Cardiac muscle cell (in vitro differentiated cells and primary cell): ENCODE measurements at regions not wholly inside any gene's neighbourhood (a gene's known extent, or its start where the extent isn't known, plus 50 kb on each side); places are given as distances from the start of the nearest gene placed in this dataset.
A peak's percentile ranks its signal among the peaks of the same experiment; 100 is the strongest.
"Not testable (repeated sequence)": the region's sequence is repeated elsewhere in the genome, so short reads cannot be mapped to it uniquely, and the experiment has no call there.

Source experiments
- DNase-seq, 2 donors: peaks; one replicate each; pipeline versions ENCODE4 v3.0.0 to v3.0.0-alpha.2; 2010 to 2017; ENCODE audit warnings: low read depth in 1 of 2, low spot score in 1 of 2
- H3K27ac ChIP-seq: fragments of 200-600 bp; sonication (generic); 2 replicates; pipeline ENCODE4 v1.5.1; 2016
- H3K27me3 ChIP-seq: fragments of 200-600 bp; sonication (generic); 2 replicates; pipeline ENCODE4 v1.6.0; 2016; ENCODE audit warnings: control low read depth
- H3K36me3 ChIP-seq: fragments of 200-600 bp; sonication (generic); 2 replicates; pipeline ENCODE4 v1.5.1; 2016; ENCODE audit warnings: control low read depth
- H3K4me1 ChIP-seq: fragments of 200-600 bp; sonication (generic); 2 replicates; pipeline ENCODE4 v1.8.1; 2017; ENCODE audit warnings: low read depth, mild to moderate bottlenecking, mixed run types
- H3K4me3 ChIP-seq: fragments of 200-600 bp; sonication (generic); 2 replicates; pipeline ENCODE4 v1.5.1; 2016; ENCODE audit warnings: mild to moderate bottlenecking
- H3K9me3 ChIP-seq: fragments of 200-600 bp; sonication (generic); 2 replicates; pipeline ENCODE4 v1.5.1; 2017; ENCODE audit warnings: low read depth, mild to moderate bottlenecking, control low read depth
- TF ChIP-seq, protein P1 (sequence below): IDR thresholded peaks from 2 replicates; pipeline ENCODE4 v1.5.1; 2012; ENCODE audit warnings: low read depth, mild to moderate bottlenecking, low read length

DNA sequence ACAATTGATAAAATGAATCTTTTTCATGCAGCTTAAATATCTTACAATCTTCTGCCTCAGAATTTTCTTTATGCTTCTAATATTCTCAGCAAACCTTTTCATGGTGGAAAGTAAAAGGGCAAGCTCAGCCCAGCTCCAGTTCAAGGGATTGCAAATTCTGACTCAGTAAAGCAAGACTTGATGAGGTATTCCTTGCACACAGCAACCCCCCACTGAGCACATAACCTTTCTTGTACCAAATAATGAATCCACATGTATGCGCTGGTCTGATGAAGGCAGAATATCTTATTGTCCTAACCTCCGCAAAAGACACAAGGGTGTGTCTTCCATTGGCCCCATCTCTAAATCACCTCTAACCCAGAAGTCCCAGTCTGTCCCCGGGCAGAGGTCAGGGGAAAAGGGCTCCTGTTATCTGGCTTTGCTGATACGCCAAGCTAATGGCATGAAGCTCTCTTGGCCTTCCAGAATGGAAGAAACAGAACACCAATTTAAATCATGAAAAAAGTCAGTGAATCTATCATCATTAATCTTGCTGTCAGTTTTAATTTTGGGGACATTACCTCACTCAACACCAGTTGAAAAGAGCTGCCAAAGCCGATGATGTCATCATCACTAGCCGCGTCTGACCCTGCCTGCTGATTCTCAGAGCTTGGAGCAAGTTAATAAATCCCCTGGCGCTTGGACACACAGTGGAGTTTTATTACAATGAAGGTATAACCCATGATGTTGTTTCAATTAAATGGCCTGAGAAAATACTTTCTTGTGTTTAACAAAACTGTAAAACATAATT, 592.5 kb upstream of the CLINT1 start:
- no peak overlapping the region for H3K27ac ChIP-seq
- DNase-seq, result peak in 1 of 2 donors; percentile 68
- TF ChIP-seq, protein P1, sequence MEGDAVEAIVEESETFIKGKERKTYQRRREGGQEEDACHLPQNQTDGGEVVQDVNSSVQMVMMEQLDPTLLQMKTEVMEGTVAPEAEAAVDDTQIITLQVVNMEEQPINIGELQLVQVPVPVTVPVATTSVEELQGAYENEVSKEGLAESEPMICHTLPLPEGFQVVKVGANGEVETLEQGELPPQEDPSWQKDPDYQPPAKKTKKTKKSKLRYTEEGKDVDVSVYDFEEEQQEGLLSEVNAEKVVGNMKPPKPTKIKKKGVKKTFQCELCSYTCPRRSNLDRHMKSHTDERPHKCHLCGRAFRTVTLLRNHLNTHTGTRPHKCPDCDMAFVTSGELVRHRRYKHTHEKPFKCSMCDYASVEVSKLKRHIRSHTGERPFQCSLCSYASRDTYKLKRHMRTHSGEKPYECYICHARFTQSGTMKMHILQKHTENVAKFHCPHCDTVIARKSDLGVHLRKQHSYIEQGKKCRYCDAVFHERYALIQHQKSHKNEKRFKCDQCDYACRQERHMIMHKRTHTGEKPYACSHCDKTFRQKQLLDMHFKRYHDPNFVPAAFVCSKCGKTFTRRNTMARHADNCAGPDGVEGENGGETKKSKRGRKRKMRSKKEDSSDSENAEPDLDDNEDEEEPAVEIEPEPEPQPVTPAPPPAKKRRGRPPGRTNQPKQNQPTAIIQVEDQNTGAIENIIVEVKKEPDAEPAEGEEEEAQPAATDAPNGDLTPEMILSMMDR, result no peak

DNA sequence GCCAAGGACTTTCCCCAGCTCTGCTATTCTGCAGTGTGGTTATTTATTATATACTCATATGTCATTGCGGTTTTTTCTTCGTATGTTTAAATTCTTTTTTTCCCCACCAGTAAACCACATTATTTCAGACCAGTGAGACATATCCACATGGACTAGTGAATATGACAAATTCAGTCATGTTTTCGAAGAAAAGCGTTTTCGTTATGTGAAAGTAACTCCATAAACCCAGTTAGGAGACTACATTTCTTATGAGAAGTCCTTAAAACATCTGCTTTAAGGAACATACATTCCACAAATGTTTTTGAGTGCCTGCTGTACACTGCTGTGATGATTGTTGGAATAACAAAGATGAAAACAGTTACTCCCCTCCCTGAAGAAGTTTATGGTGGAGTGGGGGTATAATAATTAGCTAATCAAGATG, 591.8 kb upstream of the CLINT1 start:
- no peaks in the 10 kb centered on the region for H3K36me3 ChIP-seq
- no peak overlapping the region for H3K4me3 ChIP-seq
- peak in 1 of 2 donors; percentile 40 for DNase-seq
- no peaks in the 10 kb centered on the region for H3K4me1 ChIP-seq
- H3K27me3 ChIP-seq, result no peaks in the 10 kb centered on the region
- H3K9me3 ChIP-seq, result no peaks in the 10 kb centered on the region
- H3K27ac ChIP-seq, result no peak overlapping the region
- TF ChIP-seq, protein P1, result no peak

More for the DNA sequence above, 592.5 kb upstream of the CLINT1 start:
- H3K36me3 ChIP-seq, result no peaks in the 10 kb centered on the region
- H3K4me3 ChIP-seq, result no peak overlapping the region
- H3K9me3 ChIP-seq, result no peaks in the 10 kb centered on the region
- H3K27me3 ChIP-seq, result no peaks in the 10 kb centered on the region
- no peaks in the 10 kb centered on the region for H3K4me1 ChIP-seq

DNA sequence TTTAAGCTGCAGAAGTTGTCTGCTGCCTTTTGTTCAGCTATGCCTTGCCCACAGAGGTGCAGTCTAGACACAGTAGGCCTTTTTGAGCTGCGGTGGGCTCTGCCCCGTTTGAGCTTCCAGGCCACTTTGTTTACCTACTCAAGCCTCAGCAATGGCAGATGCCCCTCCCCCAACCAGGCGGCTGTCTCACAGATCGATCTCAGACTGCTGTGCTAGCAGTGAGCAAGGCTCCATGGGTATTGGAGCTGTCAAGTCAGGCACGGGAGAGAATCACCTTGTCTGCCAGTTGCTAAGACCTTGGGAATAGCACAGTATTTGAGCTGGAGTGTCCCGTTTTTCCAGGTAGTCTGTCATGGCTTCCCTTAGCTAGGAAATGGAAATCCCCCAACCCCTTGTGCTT, 587.8 kb upstream of the CLINT1 start:
- H3K9me3 ChIP-seq, H3K27ac ChIP-seq, H3K4me1 ChIP-seq, DNase-seq, H3K27me3 ChIP-seq, H3K4me3 ChIP-seq, H3K36me3 ChIP-seq: not testable (repeated sequence)

DNA sequence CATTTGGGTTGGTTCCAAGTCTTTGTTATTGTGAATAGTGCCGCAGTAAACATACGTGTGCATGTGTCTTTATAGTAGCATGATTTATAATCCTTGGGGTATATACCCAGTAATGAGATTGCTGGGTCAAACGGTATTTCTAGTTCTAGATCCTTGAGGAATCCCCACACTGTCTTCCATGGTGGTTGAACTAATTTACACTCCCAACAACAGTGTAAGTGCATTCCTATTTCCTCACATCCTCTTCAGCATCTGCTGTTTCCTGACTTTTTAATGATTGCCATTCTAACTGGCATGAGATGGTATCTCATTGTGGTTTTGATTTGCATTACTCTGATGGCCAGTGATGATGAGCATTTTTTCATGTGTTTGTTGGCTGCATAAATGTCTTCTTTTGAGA, 580.3 kb upstream of the CLINT1 start:
- not testable (repeated sequence) for H3K27me3 ChIP-seq, H3K9me3 ChIP-seq, H3K27ac ChIP-seq, H3K4me1 ChIP-seq, DNase-seq, H3K36me3 ChIP-seq, H3K4me3 ChIP-seq

DNA sequence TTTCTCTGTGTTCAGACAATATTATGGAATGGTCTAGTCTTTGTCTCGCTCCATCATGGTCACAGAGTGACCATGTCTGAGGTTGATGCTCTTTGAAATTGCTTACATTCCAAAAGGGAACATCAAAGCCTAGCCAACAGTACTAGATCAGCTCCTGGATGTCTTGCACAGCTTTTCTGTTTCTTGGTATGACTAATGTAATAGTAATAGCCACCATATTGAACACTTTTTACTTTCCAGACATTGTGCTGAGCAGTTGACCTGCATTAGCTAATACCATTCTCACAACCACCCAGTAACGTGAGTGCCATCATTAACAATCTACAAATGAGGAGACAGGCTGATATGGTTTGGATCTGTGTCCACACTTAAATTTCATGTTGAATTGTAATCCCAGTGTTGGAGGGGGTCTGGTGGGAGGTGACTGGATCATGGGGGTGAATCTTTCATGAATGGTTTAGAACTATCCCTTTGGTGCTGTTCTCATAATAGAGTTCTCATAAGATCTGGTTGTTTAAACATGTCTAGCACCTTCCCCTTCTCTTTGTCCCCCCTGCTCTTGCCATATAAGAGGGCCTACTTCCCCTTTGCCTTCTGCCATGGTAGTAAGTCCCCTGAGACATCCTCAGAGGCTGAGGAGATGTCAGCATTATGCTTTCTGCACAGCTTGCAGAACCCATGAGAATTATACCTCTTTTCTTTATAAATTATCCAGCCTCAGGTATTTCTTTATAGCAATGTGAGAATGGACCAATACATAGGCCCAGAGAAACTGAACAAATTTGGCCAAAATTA, 577.5 kb upstream of the CLINT1 start:
- peaks cover 5% of the 10 kb centered on the region for H3K4me1 ChIP-seq
- H3K27ac ChIP-seq, result no peak overlapping the region
- no peaks in the 10 kb centered on the region for H3K9me3 ChIP-seq
- TF ChIP-seq, protein P1, result no peak
- H3K36me3 ChIP-seq, result no peaks in the 10 kb centered on the region
- no peaks in the 10 kb centered on the region for H3K27me3 ChIP-seq
- no peak overlapping the region for H3K4me3 ChIP-seq
- no peak for DNase-seq

DNA sequence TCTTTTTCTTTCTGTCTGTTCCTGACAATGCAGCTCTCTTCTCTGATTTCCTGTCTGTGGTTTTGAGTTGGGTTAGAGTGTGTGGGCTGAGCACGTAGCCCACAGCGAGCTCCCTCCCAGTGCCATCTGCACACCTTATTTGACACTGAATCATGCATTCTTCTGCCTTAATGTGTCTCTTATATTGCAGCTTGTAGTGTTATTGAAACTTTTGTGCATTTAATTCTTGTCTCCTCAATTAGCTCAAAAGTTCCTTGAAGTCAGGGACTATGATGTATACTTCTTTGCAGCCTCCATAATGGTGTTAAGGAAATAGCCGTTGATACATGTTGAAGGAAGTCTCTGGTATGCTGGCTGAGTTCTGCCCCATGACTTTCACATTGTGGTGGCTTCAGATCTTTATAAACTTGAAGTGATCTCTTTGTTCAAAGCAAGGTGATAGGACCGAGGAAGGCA, 576.2 kb upstream of the CLINT1 start:
- H3K27ac ChIP-seq, result no peak overlapping the region
- no peak overlapping the region for H3K4me3 ChIP-seq
- no peaks in the 10 kb centered on the region for H3K27me3 ChIP-seq
- DNase-seq, result no peak
- peaks cover 5% of the 10 kb centered on the region for H3K4me1 ChIP-seq
- TF ChIP-seq, protein P1, result no peak
- no peaks in the 10 kb centered on the region for H3K9me3 ChIP-seq
- no peaks in the 10 kb centered on the region for H3K36me3 ChIP-seq
